Astrocyte (in vitro differentiated cells and primary cell): ENCODE measurements at regions not wholly inside any gene's neighbourhood (a gene's known extent, or its start where the extent isn't known, plus 50 kb on each side); places are given as distances from the start of the nearest gene placed in this dataset.

Experiments
- CTCF ChIP-seq: IDR thresholded peaks from 2 replicates; pipeline ENCODE4 v1.5.1; 2011; ENCODE audit warnings: low read depth, mild to moderate bottlenecking, inconsistent platforms, low read length, moderate library complexity; ENCODE audit not compliant: insufficient read depth
- EZH2 ChIP-seq: IDR thresholded peaks from 2 replicates; pipeline ENCODE4 v1.6.1; 2012; ENCODE audit warnings: mild to moderate bottlenecking, low read length, inconsistent platforms; ENCODE audit not compliant: insufficient read depth

- no peak for TF ChIP-seq CTCF
- no peak for TF ChIP-seq EZH2
Measured at GRCh38 chr6:158910484-158911440, 89.2 kb downstream of the RSPH3 start.
